MM.1S (cell line): ENCODE measurements at regions not wholly inside any gene's neighbourhood (a gene's known extent, or its start where the extent isn't known, plus 50 kb on each side); places are given as distances from the start of the nearest gene placed in this dataset.

Source experiments
- DNase-seq: peaks from one replicate; pipeline ENCODE4 v3.0.0-alpha.2; 2015
- H2AFZ ChIP-seq: fragments of 300-600 bp; sonication (generic); 2 replicates; pipeline ENCODE4 v1.6.0; 2016; ENCODE audit warnings: antibody characterized with exemption, low read length
- H3F3A ChIP-seq: fragments of 300-600 bp; sonication (generic); 2 replicates; pipeline ENCODE4 v1.6.1; 2016; ENCODE audit warnings: mild to moderate bottlenecking, antibody characterized with exemption, low read length, moderate library complexity, mixed read lengths; ENCODE audit not compliant: insufficient read depth
- H3K27ac ChIP-seq: fragments of 300-600 bp; sonication (generic); 2 replicates; pipeline ENCODE4 v1.5.1; 2016; ENCODE audit warnings: mild to moderate bottlenecking, low read length
- H3K27me3 ChIP-seq: fragments of 300-600 bp; sonication (generic); replicated peaks from 2 replicates; pipeline ENCODE4 v1.6.0; 2016; ENCODE audit warnings: low read length; ENCODE audit not compliant: insufficient read depth
- H3K36me3 ChIP-seq: fragments of 300-600 bp; sonication (generic); replicated peaks from 2 replicates; pipeline ENCODE4 v1.6.1; 2016; ENCODE audit warnings: mild to moderate bottlenecking, low read length, mixed read lengths; ENCODE audit not compliant: insufficient read depth
- H3K4me1 ChIP-seq: fragments of 300-600 bp; sonication (generic); 2 replicates; pipeline ENCODE4 v1.6.1; 2016; ENCODE audit warnings: low read length, mixed read lengths
- H3K4me2 ChIP-seq: fragments of 300-600 bp; sonication (generic); 2 replicates; pipeline ENCODE4 v1.6.0; 2016; ENCODE audit warnings: low read depth, low read length
- H3K4me3 ChIP-seq: fragments of 300-600 bp; sonication (generic); 2 replicates; pipeline ENCODE4 v1.5.1; 2016; ENCODE audit warnings: low read length, mixed read lengths
- H3K79me2 ChIP-seq: fragments of 300-600 bp; sonication (generic); 2 replicates; pipeline ENCODE4 v1.6.1; 2016; ENCODE audit warnings: mixed run types, low read length, mixed read lengths
- H3K9ac ChIP-seq: fragments of 300-600 bp; sonication (generic); 2 replicates; pipeline ENCODE4 v1.6.1; 2016; ENCODE audit warnings: low read length, mixed read lengths
- H3K9me2 ChIP-seq: fragments of 300-600 bp; sonication (generic); replicated peaks from 2 replicates; pipeline ENCODE4 v1.6.1; 2016; ENCODE audit warnings: mild to moderate bottlenecking, low read length, mixed read lengths; ENCODE audit not compliant: insufficient read depth
- H3K9me3 ChIP-seq: fragments of 300-600 bp; sonication (generic); replicated peaks from 2 replicates; pipeline ENCODE4 v1.6.1; 2016; ENCODE audit warnings: mild to moderate bottlenecking, low read length, mixed read lengths; ENCODE audit not compliant: insufficient read depth
- H4K20me1 ChIP-seq: fragments of 300-600 bp; sonication (generic); 2 replicates; pipeline ENCODE4 v1.6.1; 2016; ENCODE audit warnings: mild to moderate bottlenecking, low read length, moderate library complexity, mixed read lengths; ENCODE audit not compliant: insufficient read depth
- CTCF ChIP-seq: fragments of 300-600 bp; sonication (generic); IDR thresholded peaks from 2 replicates; pipeline ENCODE4 v1.5.1; 2016; ENCODE audit warnings: antibody characterized with exemption, low read length, mixed read lengths
- EZH2 ChIP-seq: fragments of 300-600 bp; sonication (generic); optimal IDR thresholded peaks from 2 replicates; pipeline ENCODE3; 2017; ENCODE audit warnings: low read depth, mild to moderate bottlenecking, antibody characterized with exemption, low read length, mixed read lengths
- EZH2phosphoT487 ChIP-seq: fragments of 300-600 bp; sonication (generic); IDR thresholded peaks from 2 replicates; pipeline ENCODE4 v1.6.1; 2018; ENCODE audit warnings: antibody characterized with exemption, low read length

DNA sequence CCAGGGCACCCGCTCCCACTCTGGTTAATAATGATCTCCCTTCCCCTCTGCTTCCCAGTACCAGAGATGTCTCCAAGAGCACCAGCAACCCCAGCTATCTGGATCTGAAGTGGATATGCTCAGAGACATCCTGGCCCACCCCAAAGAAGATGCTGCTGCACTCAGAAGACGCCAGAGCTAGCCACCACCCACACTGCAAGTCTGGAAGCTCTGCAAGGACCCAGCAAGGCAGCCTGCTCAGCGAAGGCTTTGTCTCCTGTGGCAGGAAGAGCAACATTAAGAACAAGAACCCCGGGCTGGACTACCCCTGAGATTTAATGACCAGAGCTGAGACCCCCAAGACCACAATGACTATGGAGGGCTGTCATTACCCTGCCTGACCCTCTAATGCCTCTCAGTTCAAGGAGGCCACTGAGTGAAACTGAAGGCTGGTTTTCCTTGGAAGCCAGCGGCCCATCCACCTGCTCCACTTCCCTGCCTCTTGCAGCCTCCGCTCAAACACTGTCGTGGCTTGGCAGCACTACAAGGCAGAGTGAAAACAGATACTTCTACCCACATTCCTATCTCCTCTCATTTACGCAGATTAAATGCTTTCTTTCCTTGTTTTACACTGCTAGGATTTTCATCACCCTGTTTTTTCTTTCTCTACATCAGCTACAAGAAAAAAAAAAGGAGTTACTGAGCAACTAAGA lies 202.2 kb downstream of the SNX10 start:
- Histone ChIP-seq H3K27me3 (no peaks in the 10 kb centered on the region), H3K4me1 (no peaks in the 10 kb centered on the region), H3K27ac (no peak overlapping the region), H3K79me2 (no peaks in the 10 kb centered on the region), H2AFZ (no peak overlapping the region), H3K9me3 (no peaks in the 10 kb centered on the region), H4K20me1 (no peaks in the 10 kb centered on the region), H3K36me3 (no peaks in the 10 kb centered on the region), H3K4me3 (no peak overlapping the region), H3K4me2 (no peak overlapping the region), H3K9ac (no peak overlapping the region), H3F3A (no peaks in the 10 kb centered on the region), H3K9me2 (no peaks in the 10 kb centered on the region)
- DNase-seq = no peak
- no peak for TF ChIP-seq CTCF
- TF ChIP-seq EZH2 = no peak
- TF ChIP-seq EZH2phosphoT487 = no peak

DNA sequence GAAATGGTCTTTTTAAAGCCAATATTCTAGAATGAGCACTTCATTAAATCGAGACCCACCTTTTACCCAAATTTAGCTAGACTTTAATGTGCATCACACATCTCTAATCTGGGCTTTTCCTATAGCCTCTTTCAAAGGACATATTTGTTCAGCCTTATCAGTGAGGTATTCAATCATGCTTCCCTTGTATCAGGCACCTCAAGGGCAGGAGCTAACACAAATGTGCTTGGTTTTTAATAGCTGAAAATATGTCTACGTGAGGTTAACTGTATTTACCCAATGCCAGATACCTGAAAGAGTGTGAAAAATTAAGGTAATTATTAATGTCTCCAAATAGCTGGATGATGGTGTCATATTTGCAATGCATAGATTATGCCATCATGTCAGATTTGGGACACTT lies 203.9 kb downstream of the SNX10 start:
- no peak for DNase-seq
- TF ChIP-seq EZH2phosphoT487 (no peak), CTCF (no peak), EZH2 (no peak)
- Histone ChIP-seq H3K9ac (no peak overlapping the region), H3K4me1 (no peaks in the 10 kb centered on the region), H4K20me1 (no peaks in the 10 kb centered on the region), H3K36me3 (no peaks in the 10 kb centered on the region), H3K27me3 (no peaks in the 10 kb centered on the region), H3K9me3 (no peaks in the 10 kb centered on the region), H3K4me2 (no peak overlapping the region), H3K4me3 (no peak overlapping the region), H2AFZ (no peak overlapping the region), H3K79me2 (no peaks in the 10 kb centered on the region), H3K9me2 (no peaks in the 10 kb centered on the region), H3K27ac (no peak overlapping the region), H3F3A (no peaks in the 10 kb centered on the region)

DNA sequence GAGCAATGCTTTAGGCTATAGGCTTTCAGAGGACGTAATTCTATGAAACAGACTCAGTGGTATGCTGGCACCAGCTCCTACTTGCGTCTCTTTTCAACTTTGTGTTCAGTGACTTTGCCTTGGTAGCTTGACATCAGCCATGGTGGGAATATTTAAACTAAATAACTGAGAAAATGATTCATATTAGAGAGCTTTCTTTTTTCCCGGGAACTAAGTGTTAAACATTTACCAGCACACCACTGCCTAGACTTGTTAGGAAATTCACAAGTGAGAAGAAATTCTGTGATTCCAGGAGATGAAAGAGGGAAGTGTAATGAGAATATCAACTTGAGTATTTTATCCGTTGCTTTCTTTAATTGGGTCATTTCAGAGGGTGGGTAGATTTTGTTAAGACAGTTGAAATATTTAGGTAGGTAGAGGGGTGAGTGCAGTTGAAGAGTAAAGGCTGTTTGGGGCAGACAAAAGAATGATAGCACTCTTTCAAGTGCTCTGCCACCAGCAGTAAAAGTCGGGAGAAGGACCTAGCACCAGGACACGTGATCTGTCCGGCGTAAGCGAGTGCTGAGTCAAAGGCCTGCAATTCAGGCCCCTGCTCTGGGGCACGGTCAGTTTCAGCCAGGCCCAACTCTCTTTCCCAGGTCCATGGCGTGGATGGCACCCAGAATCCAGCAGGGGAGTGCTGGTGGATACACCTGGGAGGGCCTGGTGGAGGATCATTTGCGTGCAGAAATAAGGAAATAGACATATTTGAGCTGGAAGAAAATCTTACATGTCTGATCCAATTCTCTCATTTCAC lies 206.3 kb downstream of the SNX10 start:
- H3K9me2 ChIP-seq = no peaks in the 10 kb centered on the region
- no peak for DNase-seq
- H3K4me3 ChIP-seq = no peak overlapping the region
- no peaks in the 10 kb centered on the region for H3K27me3 ChIP-seq
- no peak overlapping the region for H3K4me2 ChIP-seq
- H3F3A ChIP-seq = no peaks in the 10 kb centered on the region
- H3K79me2 ChIP-seq = no peaks in the 10 kb centered on the region
- TF ChIP-seq CTCF (no peak), EZH2 (no peak), EZH2phosphoT487 (no peak)
- no peaks in the 10 kb centered on the region for H3K9me3 ChIP-seq
- no peaks in the 10 kb centered on the region for H4K20me1 ChIP-seq
- no peaks in the 10 kb centered on the region for H3K36me3 ChIP-seq
- H3K9ac ChIP-seq = no peak overlapping the region
- H3K27ac ChIP-seq = no peak overlapping the region
- no peak overlapping the region for H2AFZ ChIP-seq
- no peaks in the 10 kb centered on the region for H3K4me1 ChIP-seq
